ENCODE measurements at regions not wholly inside any gene's neighbourhood (a gene's known extent, or its start where the extent isn't known, plus 50 kb on each side); places are given as distances from the start of the nearest gene placed in this dataset.

DNA sequence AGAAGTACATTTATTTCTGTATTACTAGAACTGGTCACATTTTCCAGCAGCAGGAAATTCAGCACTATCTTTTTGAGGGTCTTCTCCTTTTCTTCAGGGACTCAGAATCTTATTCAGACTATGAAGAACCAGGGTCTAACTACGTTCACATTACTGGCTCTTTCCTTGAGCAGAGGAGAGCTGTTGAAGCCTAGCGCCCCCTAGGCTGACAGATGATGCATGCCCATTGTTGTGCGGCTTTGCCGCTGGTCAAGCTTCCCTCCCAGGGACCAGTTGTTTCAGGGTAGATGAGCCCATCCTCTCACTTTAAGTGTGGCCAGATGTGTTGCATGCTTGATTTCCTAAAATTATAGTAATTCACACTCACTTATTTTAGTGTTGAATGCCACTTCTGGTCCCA is 168.2 kb upstream of the PDGFD start:
- DNase-seq (ENCODE audit: insufficient read length, low spot score): no peak
- no peak for TF ChIP-seq CTCF (IDR thresholded peaks at IDR 0.05; ENCODE audit: insufficient read depth, missing control alignments)
- FAIRE-seq: no peak

- DNase-seq (ENCODE audit: insufficient read length, low spot score): no peak
- TF ChIP-seq CTCF (IDR thresholded peaks at IDR 0.05; ENCODE audit: insufficient read depth, missing control alignments): no peak
- no peak for FAIRE-seq
These were observed 165.2 kb upstream of the PDGFD start for GRCh38 chr11:104329078-104329665.

DNA sequence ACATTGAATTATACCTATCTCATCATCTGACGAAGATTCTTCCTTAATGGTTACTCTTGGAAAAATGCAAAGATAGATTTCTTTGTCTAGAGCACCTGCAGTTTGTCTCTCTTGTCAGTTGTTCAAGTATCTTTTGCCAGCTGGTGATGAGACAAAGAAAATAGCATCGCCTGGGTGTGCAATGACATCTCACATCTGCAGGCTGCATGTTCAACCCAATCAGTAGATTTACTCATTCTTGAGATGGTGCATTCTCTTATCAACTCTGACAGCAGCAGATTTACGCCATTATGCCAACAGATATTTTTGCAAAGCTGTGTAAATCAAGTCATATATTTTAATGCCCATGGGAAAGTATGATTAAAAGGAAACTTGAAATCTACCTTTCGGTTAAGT is 164.6 kb upstream of the PDGFD start:
- no peak for TF ChIP-seq CTCF (IDR thresholded peaks at IDR 0.05; ENCODE audit: insufficient read depth, missing control alignments)
- FAIRE-seq: no peak
- no peak for DNase-seq (ENCODE audit: insufficient read length, low spot score)

DNA sequence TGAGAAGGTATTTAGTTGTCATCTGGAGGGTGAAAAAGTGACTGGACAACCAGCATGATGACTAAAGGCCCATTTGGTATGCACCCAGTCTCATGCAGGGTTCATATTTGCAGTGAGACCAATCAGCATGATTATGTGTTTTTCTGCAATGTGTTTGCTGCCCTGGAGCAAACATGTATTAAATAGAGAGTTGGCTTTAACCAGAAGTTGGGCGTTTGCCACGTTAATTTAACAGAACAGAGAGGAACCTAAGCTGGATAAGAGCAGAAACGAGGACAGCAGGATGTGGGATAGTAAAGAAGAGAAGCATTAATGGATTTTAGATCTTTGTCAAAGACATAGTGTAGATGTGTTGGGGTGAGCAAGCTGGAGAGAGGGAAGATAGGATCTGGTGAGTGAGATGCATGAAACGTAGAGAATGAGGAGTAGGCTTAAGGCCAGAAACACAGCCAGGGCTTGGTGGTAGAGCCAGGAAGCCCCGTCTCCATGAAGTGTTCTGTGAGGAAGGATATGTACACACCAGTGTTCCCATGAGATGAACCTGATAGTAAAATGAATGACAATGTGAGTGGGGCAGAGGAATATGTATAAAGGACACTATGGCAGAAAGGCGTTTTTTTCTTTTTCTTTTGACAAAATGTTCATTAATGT is 164.0 kb upstream of the PDGFD start:
- no peak for FAIRE-seq
- no peak for DNase-seq (ENCODE audit: insufficient read length, low spot score)
- TF ChIP-seq CTCF (IDR thresholded peaks at IDR 0.05; ENCODE audit: insufficient read depth, missing control alignments): no peak

DNA sequence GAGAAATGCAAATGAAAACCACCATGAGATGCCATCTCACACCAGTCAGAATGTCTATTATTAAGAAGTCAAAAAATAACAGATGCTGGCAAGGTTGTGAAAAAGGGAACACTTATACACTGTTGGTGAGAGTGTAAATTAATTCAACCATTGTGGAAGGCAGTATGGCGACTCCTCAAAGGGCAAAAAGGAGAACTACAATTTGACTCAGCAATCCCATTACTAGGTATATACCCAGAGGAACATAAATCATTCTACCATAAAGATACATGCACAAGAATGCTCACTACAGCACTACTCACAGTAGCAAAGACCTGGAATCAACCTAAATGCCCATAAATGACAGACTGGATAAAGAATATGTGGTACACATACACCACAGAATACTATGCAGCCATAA is 161.1 kb upstream of the PDGFD start:
- FAIRE-seq: no peak
- no peak for DNase-seq (ENCODE audit: insufficient read length, low spot score)
- no peak for TF ChIP-seq CTCF (IDR thresholded peaks at IDR 0.05; ENCODE audit: insufficient read depth, missing control alignments)

DNA sequence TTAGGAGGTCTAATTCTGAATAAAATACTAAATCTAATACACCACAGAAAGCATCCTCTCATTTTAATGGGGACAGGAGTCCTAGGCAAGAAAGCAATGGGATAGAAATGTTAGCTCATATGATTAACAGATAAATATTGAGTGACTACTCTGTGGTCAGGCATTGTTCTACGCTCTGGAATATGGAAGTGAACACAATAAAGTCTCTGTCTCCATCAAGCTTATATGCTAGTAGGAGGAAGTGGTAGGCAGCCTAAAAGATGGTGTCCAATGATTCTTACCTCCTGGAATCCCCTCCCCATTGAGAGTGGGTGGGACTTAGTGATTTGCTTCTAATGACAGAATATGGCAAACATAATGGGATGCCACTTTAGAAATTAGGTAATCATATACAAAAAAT is 160.3 kb upstream of the PDGFD start:
- DNase-seq (ENCODE audit: insufficient read length, low spot score): no peak
- TF ChIP-seq CTCF (IDR thresholded peaks at IDR 0.05; ENCODE audit: insufficient read depth, missing control alignments): no peak
- FAIRE-seq: no peak

GRCh38 chr11:104323841-104324240 is 159.9 kb upstream of the PDGFD start:
- DNase-seq (ENCODE audit: insufficient read length, low spot score) (no peak), FAIRE-seq (no peak)
- TF ChIP-seq CTCF (IDR thresholded peaks at IDR 0.05; ENCODE audit: insufficient read depth, missing control alignments): no peak
